GM23338 (cell line): ENCODE measurements at regions not wholly inside any gene's neighbourhood (a gene's known extent, or its start where the extent isn't known, plus 50 kb on each side); places are given as distances from the start of the nearest gene placed in this dataset.

Source experiments
- EZH2 ChIP-seq: fragments of 200-600 bp; sonication (generic); IDR thresholded peaks from one replicate; pipeline ENCODE4 v1.8.0; 2017; ENCODE audit warnings: antibody characterized with exemption, mild to moderate bottlenecking, low read depth; ENCODE audit not compliant: unreplicated experiment
- EZH2phosphoT487 ChIP-seq: fragments of 200-600 bp; sonication (generic); IDR thresholded peaks from one replicate; pipeline ENCODE4 v1.8.1; 2018; ENCODE audit warnings: antibody characterized with exemption; ENCODE audit not compliant: unreplicated experiment
- JUNB ChIP-seq: IDR thresholded peaks from one replicate; pipeline ENCODE4 v1.6.1; 2016; ENCODE audit warnings: antibody characterized with exemption; ENCODE audit not compliant: unreplicated experiment
- NANOG ChIP-seq: IDR thresholded peaks from 2 replicates; pipeline ENCODE4 v1.6.1; 2016; ENCODE audit warnings: antibody characterized with exemption, borderline replicate concordance
- TF ChIP-seq, protein P1 (sequence below), 2 experiments: fragments of 200-600 bp in 1 of 2; sonication (generic) in 1 of 2; conservative IDR thresholded peaks; 2 replicates each; pipeline versions ENCODE4 v1.5.1 to v1.6.1; 2016 to 2017; ENCODE audit warnings: antibody characterized with exemption in 2 of 2, low read depth in 2 of 2, mild to moderate bottlenecking in 2 of 2, moderate library complexity in 1 of 2

DNA sequence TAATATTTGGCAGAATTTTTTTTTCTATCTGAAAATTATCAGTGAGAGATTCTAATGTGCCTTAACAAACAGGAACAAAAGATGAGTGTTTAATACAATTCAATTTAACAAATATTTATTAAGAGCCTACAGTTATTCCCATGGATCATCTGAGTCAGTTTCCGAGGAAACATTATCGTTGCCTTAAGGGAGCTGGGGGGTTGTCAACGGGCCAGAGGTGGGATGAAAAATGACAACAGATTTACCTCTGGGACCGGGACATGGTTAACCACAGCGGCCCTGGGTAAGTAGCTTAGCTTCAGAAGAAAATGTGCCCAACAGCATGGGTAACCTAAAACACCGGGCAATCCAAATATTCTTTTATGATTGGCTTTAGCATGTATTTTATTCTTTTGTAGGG lies 113.6 kb downstream of the DAD1 start:
- TF ChIP-seq NANOG, result no peak
- no peak for TF ChIP-seq EZH2
- TF ChIP-seq, protein P1, sequence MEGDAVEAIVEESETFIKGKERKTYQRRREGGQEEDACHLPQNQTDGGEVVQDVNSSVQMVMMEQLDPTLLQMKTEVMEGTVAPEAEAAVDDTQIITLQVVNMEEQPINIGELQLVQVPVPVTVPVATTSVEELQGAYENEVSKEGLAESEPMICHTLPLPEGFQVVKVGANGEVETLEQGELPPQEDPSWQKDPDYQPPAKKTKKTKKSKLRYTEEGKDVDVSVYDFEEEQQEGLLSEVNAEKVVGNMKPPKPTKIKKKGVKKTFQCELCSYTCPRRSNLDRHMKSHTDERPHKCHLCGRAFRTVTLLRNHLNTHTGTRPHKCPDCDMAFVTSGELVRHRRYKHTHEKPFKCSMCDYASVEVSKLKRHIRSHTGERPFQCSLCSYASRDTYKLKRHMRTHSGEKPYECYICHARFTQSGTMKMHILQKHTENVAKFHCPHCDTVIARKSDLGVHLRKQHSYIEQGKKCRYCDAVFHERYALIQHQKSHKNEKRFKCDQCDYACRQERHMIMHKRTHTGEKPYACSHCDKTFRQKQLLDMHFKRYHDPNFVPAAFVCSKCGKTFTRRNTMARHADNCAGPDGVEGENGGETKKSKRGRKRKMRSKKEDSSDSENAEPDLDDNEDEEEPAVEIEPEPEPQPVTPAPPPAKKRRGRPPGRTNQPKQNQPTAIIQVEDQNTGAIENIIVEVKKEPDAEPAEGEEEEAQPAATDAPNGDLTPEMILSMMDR (conservative IDR thresholded peaks at IDR 0.05; ENCODE audit: low read depth in 2 of 2), result no peak
- no peak for TF ChIP-seq EZH2phosphoT487
- TF ChIP-seq JUNB, result no peak
